Kidney capillary endothelial cell (primary cell): ENCODE measurements at regions not wholly inside any gene's neighbourhood (a gene's known extent, or its start where the extent isn't known, plus 50 kb on each side); places are given as distances from the start of the nearest gene placed in this dataset.
"Not testable (repeated sequence)": the region's sequence is repeated elsewhere in the genome, so short reads cannot be mapped to it uniquely, and the experiment has no call there.

Experiments used
- DNase-seq: peaks from one replicate; pipeline ENCODE4 v3.0.0-alpha.2; 2018; ENCODE audit warnings: low spot score

GRCh38 chr4:49510238-49510637 is 524.2 kb downstream of the CWH43 start:
- DNase-seq = not testable (repeated sequence)

GRCh38 chr4:49511353-49511752 is 525.3 kb downstream of the CWH43 start:
- peak; percentile 0 for DNase-seq

- DNase-seq = peak; percentile 1
These were observed 525.9 kb downstream of the CWH43 start for GRCh38 chr4:49511881-49512491.

GRCh38 chr4:49512641-49513545 is 526.8 kb downstream of the CWH43 start:
- DNase-seq = not testable (repeated sequence)

GRCh38 chr4:49513546-49514115 is 527.6 kb downstream of the CWH43 start:
- not testable (repeated sequence) for DNase-seq

GRCh38 chr4:49514171-49514699 is 528.2 kb downstream of the CWH43 start:
- DNase-seq = peak; percentile 0

GRCh38 chr4:49514841-49515240 is 528.8 kb downstream of the CWH43 start:
- not testable (repeated sequence) for DNase-seq

- DNase-seq = not testable (repeated sequence)
These were observed 529.2 kb downstream of the CWH43 start for GRCh38 chr4:49515241-49515640.

GRCh38 chr4:49516096-49516495 is 530.0 kb downstream of the CWH43 start:
- not testable (repeated sequence) for DNase-seq

- DNase-seq = no peak
These were observed 530.7 kb downstream of the CWH43 start for GRCh38 chr4:49516796-49517195.

- not testable (repeated sequence) for DNase-seq
These were observed 531.6 kb downstream of the CWH43 start for GRCh38 chr4:49517485-49518205.

- DNase-seq = not testable (repeated sequence)
These were observed 533.3 kb downstream of the CWH43 start for GRCh38 chr4:49519150-49520035.

- not testable (repeated sequence) for DNase-seq
These were observed 538.0 kb downstream of the CWH43 start for GRCh38 chr4:49523816-49524765.

GRCh38 chr4:49558916-49559676 is 573.0 kb downstream of the CWH43 start:
- DNase-seq = not testable (repeated sequence)

GRCh38 chr4:49560131-49560816 is 574.2 kb downstream of the CWH43 start:
- DNase-seq = not testable (repeated sequence)

- DNase-seq = not testable (repeated sequence)
These were observed 574.8 kb downstream of the CWH43 start for GRCh38 chr4:49560883-49561282.

GRCh38 chr4:49570248-49570647 is 584.2 kb downstream of the CWH43 start:
- DNase-seq = not testable (repeated sequence)

- not testable (repeated sequence) for DNase-seq
These were observed 587.7 kb downstream of the CWH43 start for GRCh38 chr4:49573666-49574215.
